ENCODE measurements at regions not wholly inside any gene's neighbourhood (a gene's known extent, or its start where the extent isn't known, plus 50 kb on each side); places are given as distances from the start of the nearest gene placed in this dataset.

DNA sequence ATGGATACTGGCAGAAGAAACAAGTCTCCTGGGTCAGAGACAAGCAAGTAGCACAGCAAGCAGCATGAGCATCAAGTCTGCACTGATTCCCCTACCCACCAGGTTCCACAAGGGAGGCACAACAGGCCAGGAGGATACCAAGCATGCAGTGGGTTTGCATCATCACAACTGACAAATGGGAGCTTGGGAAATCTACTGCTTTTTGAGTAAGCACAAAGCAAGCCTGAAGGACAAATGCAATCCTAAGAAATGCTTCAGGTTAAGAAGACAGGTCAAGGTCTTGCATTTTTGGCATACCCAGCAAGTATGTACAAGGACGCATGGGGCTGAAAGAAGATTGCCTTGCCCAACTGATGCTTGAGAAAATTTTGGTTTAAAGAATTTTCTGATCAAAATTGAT, 279.6 kb downstream of the PDGFC start:
- H3K27ac ChIP-seq = no peak overlapping the region
- DNase-seq (ENCODE audit: low spot score) (no peak), ATAC-seq (ENCODE audit: insufficient number of reproducible peaks, low FRiP score, low read depth) (no peak)
- H3K9me3 ChIP-seq = no peaks in the 10 kb centered on the region
- H3K36me3 ChIP-seq = no peaks in the 10 kb centered on the region
- no peak overlapping the region for H3K4me3 ChIP-seq
- H3K27me3 ChIP-seq (replicated peaks; ENCODE audit: insufficient read depth) = no peaks in the 10 kb centered on the region
- TF ChIP-seq CTCF (IDR thresholded peaks at IDR 0.05) = no peak
- H3K4me1 ChIP-seq (ENCODE audit: control insufficient read depth in 1 of 2, low read depth in 2 of 2) = no peaks in the 10 kb centered on the region

GRCh38 chr4:156690572-156690971, 281.0 kb downstream of the PDGFC start:
- no peak for TF ChIP-seq CTCF (IDR thresholded peaks at IDR 0.05)
- H3K4me3 ChIP-seq = no peak overlapping the region
- no peak overlapping the region for H3K27ac ChIP-seq
- ATAC-seq (ENCODE audit: insufficient number of reproducible peaks, low FRiP score, low read depth) (no peak), DNase-seq (ENCODE audit: low spot score) (no peak)
- H3K27me3 ChIP-seq (replicated peaks; ENCODE audit: insufficient read depth) = no peaks in the 10 kb centered on the region
- no peaks in the 10 kb centered on the region for H3K4me1 ChIP-seq (ENCODE audit: control insufficient read depth in 1 of 2, low read depth in 2 of 2)
- H3K9me3 ChIP-seq = no peaks in the 10 kb centered on the region
- H3K36me3 ChIP-seq = no peaks in the 10 kb centered on the region

DNA sequence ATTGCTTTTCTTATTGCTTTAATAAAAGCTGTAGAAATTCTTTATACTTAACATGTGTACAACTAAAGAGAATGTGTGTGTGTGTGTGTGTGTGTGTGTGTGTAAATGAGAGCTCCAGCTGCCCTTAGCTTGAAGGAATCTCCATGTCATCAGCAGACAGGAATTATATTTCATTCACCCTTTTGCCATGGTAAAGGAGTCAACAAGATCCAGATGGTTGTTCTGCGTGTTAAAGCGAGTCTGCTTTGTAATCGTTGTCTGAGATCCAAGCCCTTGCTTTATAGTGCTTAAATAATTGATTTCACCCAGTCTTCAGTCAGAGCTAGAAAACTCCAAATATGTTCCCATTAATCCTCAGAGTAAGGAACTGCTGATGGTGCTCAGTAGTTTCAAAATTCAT, 285.5 kb downstream of the PDGFC start:
- no peaks in the 10 kb centered on the region for H3K4me1 ChIP-seq (ENCODE audit: control insufficient read depth in 1 of 2, low read depth in 2 of 2)
- H3K27me3 ChIP-seq (replicated peaks; ENCODE audit: insufficient read depth) = no peaks in the 10 kb centered on the region
- no peak overlapping the region for H3K27ac ChIP-seq
- no peak for ATAC-seq (ENCODE audit: insufficient number of reproducible peaks, low FRiP score, low read depth)
- DNase-seq (ENCODE audit: low spot score) = no peak
- H3K36me3 ChIP-seq = no peaks in the 10 kb centered on the region
- no peaks in the 10 kb centered on the region for H3K9me3 ChIP-seq
- H3K4me3 ChIP-seq = no peak overlapping the region
- TF ChIP-seq CTCF (IDR thresholded peaks at IDR 0.05) = no peak

- H3K27ac ChIP-seq = no peak overlapping the region
- H3K4me1 ChIP-seq (ENCODE audit: control insufficient read depth in 1 of 2, low read depth in 2 of 2) = no peaks in the 10 kb centered on the region
- H3K27me3 ChIP-seq (replicated peaks; ENCODE audit: insufficient read depth) = no peaks in the 10 kb centered on the region
- DNase-seq (ENCODE audit: low spot score) (no peak), ATAC-seq (ENCODE audit: insufficient number of reproducible peaks, low FRiP score, low read depth) (no peak)
- no peaks in the 10 kb centered on the region for H3K36me3 ChIP-seq
- H3K9me3 ChIP-seq = no peaks in the 10 kb centered on the region
- no peak for TF ChIP-seq CTCF (IDR thresholded peaks at IDR 0.05)
- no peak overlapping the region for H3K4me3 ChIP-seq
These were observed 286.3 kb downstream of the PDGFC start for GRCh38 chr4:156685308-156685707.

GRCh38 chr4:156677656-156678055, 293.9 kb downstream of the PDGFC start:
- peaks cover 4 to 9% of the 10 kb centered on the region in 2 donors for H3K4me1 ChIP-seq (ENCODE audit: control insufficient read depth in 1 of 2, low read depth in 2 of 2)
- no peaks in the 10 kb centered on the region for H3K36me3 ChIP-seq
- no peak overlapping the region for H3K4me3 ChIP-seq
- ATAC-seq (ENCODE audit: insufficient number of reproducible peaks, low FRiP score, low read depth) (no peak), DNase-seq (ENCODE audit: low spot score) (no peak)
- no peak for TF ChIP-seq CTCF (IDR thresholded peaks at IDR 0.05)
- no peaks in the 10 kb centered on the region for H3K9me3 ChIP-seq
- H3K27me3 ChIP-seq (replicated peaks; ENCODE audit: insufficient read depth) = no peaks in the 10 kb centered on the region
- no peak overlapping the region for H3K27ac ChIP-seq

All from thoracic aorta (tissue), 2 donors.